ENCODE measurements at regions not wholly inside any gene's neighbourhood (a gene's known extent, or its start where the extent isn't known, plus 50 kb on each side); places are given as distances from the start of the nearest gene placed in this dataset.

- no peak for TF ChIP-seq CTCF (IDR thresholded peaks at IDR 0.05)
- no peak for TF ChIP-seq EP300 (IDR thresholded peaks at IDR 0.05)
- no peak for TF ChIP-seq POLR2A (IDR thresholded peaks at IDR 0.05)
- no peak for TF ChIP-seq POLR2AphosphoS5 (IDR thresholded peaks at IDR 0.05)
These were observed 50.8 kb upstream of the JAG1 start for GRCh38 chr20:10724449-10725173.

Measured in sigmoid colon (tissue), 4 donors.